IMR-90 (cell line): ENCODE measurements at regions not wholly inside any gene's neighbourhood (a gene's known extent, or its start where the extent isn't known, plus 50 kb on each side); places are given as distances from the start of the nearest gene placed in this dataset.

Experiments used
- BHLHE40 ChIP-seq: fragments of 150-350 bp; IDR thresholded peaks from 2 replicates; pipeline ENCODE4 v1.6.1; 2016; ENCODE audit warnings: mild to moderate bottlenecking, low read depth, low read length
- ELK1 ChIP-seq: fragments of 150-350 bp; IDR thresholded peaks from 2 replicates; pipeline ENCODE4 v1.6.1; 2016; ENCODE audit warnings: low read depth, mild to moderate bottlenecking, low read length, moderate library complexity, borderline replicate concordance
- FOS ChIP-seq: fragments of 150-350 bp; IDR thresholded peaks from 2 replicates; pipeline ENCODE4 v1.6.1; 2016; ENCODE audit warnings: low read depth, low read length
- MAZ ChIP-seq: IDR thresholded peaks from 2 replicates; pipeline ENCODE4 v1.6.1; 2012; ENCODE audit warnings: low read depth, mild to moderate bottlenecking, low read length, improper control_type of control experiment, moderate library complexity, borderline replicate concordance
- MXI1 ChIP-seq: IDR thresholded peaks from 2 replicates; pipeline ENCODE4 v1.6.1; 2012; ENCODE audit warnings: low read depth, mild to moderate bottlenecking, low read length, moderate library complexity, borderline replicate concordance
- POLR2A ChIP-seq: IDR thresholded peaks from 2 replicates; pipeline ENCODE4 v1.6.1; 2012; ENCODE audit warnings: mild to moderate bottlenecking, low read depth, low read length
- RAD21 ChIP-seq: IDR thresholded peaks from 2 replicates; pipeline ENCODE4 v1.6.1; 2012; ENCODE audit warnings: low read length, improper control_type of control experiment
- RFX5 ChIP-seq: IDR thresholded peaks from 2 replicates; pipeline ENCODE4 v1.8.0; 2012; ENCODE audit warnings: low read depth, mild to moderate bottlenecking, low read length, moderate library complexity
- SMC3 ChIP-seq: fragments of 150-350 bp; IDR thresholded peaks from 2 replicates; pipeline ENCODE4 v1.6.1; 2016; ENCODE audit warnings: low read depth, mild to moderate bottlenecking, antibody characterized with exemption, low read length, moderate library complexity
- USF2 ChIP-seq: fragments of 150-350 bp; IDR thresholded peaks from 2 replicates; pipeline ENCODE4 v1.6.1; 2017; ENCODE audit warnings: mild to moderate bottlenecking, antibody characterized with exemption, low read length, low read depth
- TF ChIP-seq, protein P1 (sequence below): conservative IDR thresholded peaks from 2 replicates; pipeline ENCODE4 v1.5.1; 2012; ENCODE audit warnings: mild to moderate bottlenecking, low read depth, low read length, improper control_type of control experiment

GRCh38 chr10:21100871-21101514 is 203.9 kb upstream of the NEBL start:
- TF ChIP-seq ELK1: no peak
- TF ChIP-seq, protein P1, sequence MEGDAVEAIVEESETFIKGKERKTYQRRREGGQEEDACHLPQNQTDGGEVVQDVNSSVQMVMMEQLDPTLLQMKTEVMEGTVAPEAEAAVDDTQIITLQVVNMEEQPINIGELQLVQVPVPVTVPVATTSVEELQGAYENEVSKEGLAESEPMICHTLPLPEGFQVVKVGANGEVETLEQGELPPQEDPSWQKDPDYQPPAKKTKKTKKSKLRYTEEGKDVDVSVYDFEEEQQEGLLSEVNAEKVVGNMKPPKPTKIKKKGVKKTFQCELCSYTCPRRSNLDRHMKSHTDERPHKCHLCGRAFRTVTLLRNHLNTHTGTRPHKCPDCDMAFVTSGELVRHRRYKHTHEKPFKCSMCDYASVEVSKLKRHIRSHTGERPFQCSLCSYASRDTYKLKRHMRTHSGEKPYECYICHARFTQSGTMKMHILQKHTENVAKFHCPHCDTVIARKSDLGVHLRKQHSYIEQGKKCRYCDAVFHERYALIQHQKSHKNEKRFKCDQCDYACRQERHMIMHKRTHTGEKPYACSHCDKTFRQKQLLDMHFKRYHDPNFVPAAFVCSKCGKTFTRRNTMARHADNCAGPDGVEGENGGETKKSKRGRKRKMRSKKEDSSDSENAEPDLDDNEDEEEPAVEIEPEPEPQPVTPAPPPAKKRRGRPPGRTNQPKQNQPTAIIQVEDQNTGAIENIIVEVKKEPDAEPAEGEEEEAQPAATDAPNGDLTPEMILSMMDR: no peak
- TF ChIP-seq RAD21: no peak
- TF ChIP-seq BHLHE40: no peak
- no peak for TF ChIP-seq POLR2A
- no peak for TF ChIP-seq FOS
- no peak for TF ChIP-seq SMC3
- TF ChIP-seq MAZ: no peak
- no peak for TF ChIP-seq USF2
- no peak for TF ChIP-seq MXI1
- TF ChIP-seq RFX5: no peak
